HG03354 (cell line): ENCODE measurements at regions not wholly inside any gene's neighbourhood (a gene's known extent, or its start where the extent isn't known, plus 50 kb on each side); places are given as distances from the start of the nearest gene placed in this dataset.
"Not testable (repeated sequence)": the region's sequence is repeated elsewhere in the genome, so short reads cannot be mapped to it uniquely, and the experiment has no call there.

Source experiments
- ATAC-seq: cut with Tn5 transposase; IDR thresholded peaks from one replicate; pipeline ENCODE4 v1.9.1; 2021; ENCODE audit warnings: mild to moderate bottlenecking; ENCODE audit not compliant: unreplicated experiment, poor library complexity, severe bottlenecking

DNA sequence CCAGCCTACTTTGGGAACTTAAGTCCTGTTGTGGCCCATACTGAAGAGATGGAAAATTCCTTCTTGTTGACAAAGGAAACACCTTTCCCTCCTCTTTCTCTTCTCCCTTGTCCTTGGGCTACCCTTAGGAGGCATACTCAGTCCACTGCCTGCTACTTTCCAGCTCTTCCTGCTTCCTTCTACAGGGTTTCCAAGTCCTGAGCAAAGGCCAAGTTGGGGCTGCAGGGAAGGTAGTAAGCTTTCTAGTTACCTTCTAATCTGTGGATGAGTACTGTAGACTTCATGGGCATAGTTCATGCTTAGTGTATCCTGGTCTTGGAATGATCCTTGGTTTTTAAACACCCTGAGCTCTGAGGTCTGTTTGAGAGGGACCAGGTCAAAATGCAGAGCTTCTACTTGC is 299.2 kb upstream of the MAF start:
- no peak for ATAC-seq

GRCh38 chr16:79899316-79899715 is 298.8 kb upstream of the MAF start:
- ATAC-seq, result no peak

DNA sequence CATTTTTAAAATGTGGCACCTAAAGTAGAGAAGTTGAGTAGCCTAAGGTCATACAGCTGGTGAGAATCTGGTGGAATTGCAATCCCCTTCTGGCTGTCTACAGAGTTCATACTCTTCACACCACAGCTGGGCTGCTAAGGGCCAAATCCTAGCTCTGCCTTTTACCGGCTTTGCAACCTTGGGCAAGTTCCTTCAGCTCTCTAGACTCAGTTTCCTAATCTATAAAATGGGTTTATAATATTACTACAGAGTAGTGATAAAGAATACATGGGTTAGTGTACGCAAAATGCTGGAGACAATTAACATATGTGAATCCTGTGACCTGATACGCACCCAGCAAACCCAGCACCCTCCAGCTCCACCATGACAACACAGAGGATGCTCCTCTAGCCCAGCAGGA is 298.2 kb upstream of the MAF start:
- ATAC-seq, result no peak

- no peak for ATAC-seq
Measured at GRCh38 chr16:79897453-79898146, 297.1 kb upstream of the MAF start.

DNA sequence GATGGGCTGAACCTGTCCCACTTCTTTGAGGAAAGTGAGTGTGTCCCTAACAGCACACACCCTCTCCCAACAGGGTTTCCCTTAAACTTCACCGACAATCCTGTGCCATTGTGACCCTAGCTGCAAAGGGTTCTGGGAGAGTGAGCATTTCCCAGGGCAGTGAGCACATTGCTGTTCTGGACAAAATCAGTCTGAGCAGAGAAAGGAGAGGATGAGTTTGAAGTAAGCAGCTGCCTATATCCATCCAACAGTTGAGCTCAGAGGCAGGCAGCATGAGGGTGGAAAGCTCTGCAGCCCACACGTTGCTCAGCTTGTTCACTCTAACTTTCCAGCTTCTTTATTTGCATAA is 296.5 kb upstream of the MAF start:
- ATAC-seq, result no peak

DNA sequence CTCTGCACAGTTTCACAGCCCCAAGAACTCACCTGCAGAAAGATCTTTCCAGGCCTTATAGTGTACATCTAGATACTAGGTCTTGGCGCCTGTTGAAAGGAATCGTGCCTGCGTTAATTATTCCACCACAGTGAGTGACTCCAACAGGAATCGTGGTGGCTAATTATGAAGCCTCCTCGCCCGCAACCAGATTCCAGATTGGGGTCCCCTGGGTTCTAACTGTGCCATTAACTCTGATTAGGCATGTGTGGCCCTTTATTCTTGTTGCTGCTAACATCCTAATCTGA is 295.3 kb upstream of the MAF start:
- no peak for ATAC-seq

DNA sequence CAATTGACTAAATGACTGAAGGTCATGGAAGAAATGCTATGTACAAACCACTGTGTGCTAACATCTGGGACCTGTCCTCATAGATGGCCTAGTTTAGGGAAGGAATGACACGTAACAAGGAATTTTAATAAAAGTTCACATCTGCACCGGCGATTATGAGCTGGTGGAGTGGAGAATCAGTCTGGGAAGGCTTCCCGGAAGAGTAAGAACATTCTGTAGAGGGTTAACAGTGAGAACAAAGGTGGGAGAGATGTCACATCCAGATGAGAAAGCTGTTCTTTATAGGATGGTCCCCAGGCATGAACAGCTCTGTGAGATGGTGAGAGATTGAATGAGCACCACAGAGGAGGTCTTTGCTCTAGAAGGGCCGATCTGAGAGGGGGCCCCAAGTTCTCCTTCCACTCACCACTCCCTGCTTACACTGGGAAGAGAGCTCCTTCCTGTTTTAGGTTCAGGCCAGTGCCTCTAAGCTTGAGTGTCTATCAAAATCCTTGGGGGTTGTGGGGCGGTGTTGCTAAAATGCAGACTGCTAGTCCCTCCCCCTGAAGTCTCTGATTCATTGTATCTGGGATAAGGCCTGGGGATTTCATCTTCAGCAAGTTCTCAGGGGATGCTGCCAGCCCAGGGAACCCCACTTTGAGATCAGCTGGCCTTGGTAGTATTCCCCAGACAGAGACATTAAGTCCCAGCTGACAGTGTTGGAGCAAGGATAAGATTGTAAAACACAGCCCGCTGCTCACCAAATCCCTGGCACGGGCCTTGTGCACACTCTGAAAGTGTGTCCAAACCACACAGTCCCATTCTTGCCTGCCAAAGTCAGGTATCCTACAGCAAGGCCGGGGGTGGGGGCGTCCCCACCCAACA is 294.7 kb upstream of the MAF start:
- ATAC-seq, result no peak

GRCh38 chr16:79893445-79893844 is 292.9 kb upstream of the MAF start:
- no peak for ATAC-seq

- ATAC-seq, result no peak
Measured at GRCh38 chr16:79892278-79892677, 291.7 kb upstream of the MAF start.

DNA sequence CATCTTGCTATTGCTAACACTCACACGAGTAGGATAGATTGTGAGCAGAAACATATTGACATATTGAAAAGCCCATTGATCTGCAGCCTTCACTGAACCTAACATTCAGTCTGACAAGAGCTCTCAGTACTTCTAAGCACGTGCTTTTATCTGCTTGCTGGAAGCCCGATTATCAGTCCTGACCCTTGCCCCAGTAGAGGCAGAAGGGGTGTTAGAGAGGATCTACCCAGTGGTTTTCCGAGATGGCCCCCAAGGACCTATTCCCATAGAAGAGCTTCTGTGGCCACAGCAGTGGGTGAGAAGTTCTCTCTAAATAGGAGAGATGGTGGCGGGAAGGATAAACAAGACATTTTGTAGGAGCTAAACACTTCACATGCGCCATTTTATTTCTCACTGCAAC is 290.9 kb upstream of the MAF start:
- no peak for ATAC-seq

GRCh38 chr16:79887541-79888540 is 287.3 kb upstream of the MAF start:
- no peak for ATAC-seq

DNA sequence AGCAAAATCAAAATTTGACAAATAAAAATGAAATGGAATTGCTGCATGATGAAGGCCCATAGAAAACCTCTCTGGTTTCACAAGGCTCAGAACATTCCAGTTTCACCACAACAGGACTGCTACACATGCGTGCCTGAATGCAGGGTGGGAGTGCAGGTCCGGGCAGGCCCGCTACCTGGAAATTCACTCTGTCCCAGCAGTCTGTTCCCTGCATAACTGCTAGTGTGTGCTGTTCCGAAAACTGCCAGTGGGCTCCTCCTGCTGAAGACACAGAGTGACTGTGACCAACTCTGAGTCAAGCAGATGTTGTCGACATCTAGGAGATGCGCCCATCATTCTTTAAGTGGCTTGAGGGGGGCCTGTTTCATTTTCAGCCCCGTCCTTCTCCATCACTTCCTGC is 284.8 kb upstream of the MAF start:
- ATAC-seq, result no peak

DNA sequence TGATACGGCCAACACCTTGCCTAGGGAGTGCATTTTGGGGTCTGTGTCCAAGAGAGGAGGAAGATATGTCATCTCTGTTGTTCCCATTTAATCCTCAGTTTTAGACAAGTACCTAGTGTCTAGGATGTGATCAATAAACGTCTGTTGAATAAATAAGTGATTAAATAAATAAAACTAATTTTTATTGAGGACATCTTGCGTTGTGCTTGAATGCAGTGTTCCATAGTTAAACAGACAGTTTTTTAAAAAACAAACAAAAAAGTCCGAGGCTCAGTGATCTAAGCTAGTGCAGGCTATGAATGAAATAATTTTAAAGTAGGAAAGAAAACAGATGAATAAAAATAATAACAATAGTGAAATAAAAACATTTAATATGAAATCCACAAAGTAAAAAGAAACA is 283.0 kb upstream of the MAF start:
- no peak for ATAC-seq

GRCh38 chr16:79882340-79883005 is 281.9 kb upstream of the MAF start:
- ATAC-seq, result no peak

- ATAC-seq, result not testable (repeated sequence)
Measured at GRCh38 chr16:79881107-79881506, 280.6 kb upstream of the MAF start.

DNA sequence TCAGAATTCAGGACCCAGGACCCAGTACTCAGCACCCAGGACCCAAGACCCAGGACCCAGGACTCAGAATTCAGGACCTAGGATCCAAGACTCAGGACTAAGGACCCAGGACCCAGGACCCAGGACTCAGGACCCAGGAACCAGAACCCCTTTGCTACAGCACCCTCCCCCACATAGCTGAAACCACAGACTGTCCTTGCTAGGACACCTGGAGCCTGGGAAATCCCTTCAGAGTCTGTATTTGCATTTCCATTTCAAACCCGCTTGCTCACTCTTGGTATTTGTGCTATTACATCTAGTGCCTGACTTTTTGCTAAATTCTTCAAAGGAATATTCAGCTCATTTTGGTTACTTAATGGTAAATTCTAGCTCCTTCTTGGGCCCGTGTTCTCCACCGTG is 275.8 kb upstream of the MAF start:
- peak; percentile 70 for ATAC-seq

DNA sequence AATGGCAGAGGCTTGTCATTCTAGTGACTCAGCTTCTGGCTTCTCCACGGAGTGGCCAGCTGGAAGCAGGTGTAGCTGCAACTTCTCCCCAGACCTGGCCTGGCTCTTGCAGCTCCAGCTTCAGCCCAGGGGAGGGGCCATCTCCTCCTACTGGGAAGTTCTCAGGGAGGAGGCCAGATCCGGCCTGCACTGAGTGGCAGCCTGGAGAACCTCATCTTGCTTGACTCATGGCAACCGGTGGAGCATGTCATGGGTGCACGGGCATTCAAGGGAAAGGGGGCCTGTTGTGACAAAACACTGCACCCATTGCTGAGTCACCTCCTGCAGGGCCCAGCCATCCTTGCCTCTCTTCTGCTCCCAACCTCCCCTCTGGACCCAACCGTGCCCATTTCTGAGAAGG is 273.9 kb upstream of the MAF start:
- ATAC-seq, result no peak

GRCh38 chr16:79873825-79874224 is 273.3 kb upstream of the MAF start:
- no peak for ATAC-seq

GRCh38 chr16:79871906-79872305 is 271.4 kb upstream of the MAF start:
- no peak for ATAC-seq
